ENCODE measurements at regions not wholly inside any gene's neighbourhood (a gene's known extent, or its start where the extent isn't known, plus 50 kb on each side); places are given as distances from the start of the nearest gene placed in this dataset.

- Histone ChIP-seq H3K4me3 (no peak overlapping the region), H3K27me3 (no peaks in the 10 kb centered on the region), H3K27ac (no peak overlapping the region), H3K36me3 (no peaks in the 10 kb centered on the region), H3K9me3 (no peaks in the 10 kb centered on the region), H3K4me1 (no peaks in the 10 kb centered on the region)
- DNase-seq (ENCODE audit: extremely low spot score in 2 of 2): no peak
- TF ChIP-seq POLR2AphosphoS5 (IDR thresholded peaks at IDR 0.05; ENCODE audit: insufficient read depth in 1 of 2, low read depth in 1 of 2) (no peak), CTCF (IDR thresholded peaks at IDR 0.05) (no peak), POLR2A (IDR thresholded peaks at IDR 0.05) (no peak)
- intact Hi-C loops (cut with DNase I): no loop called here
Measured at GRCh38 chr7:46622251-46622650, 701.2 kb upstream of the IGFBP3 start.

GRCh38 chr7:46619723-46620310 lies 698.7 kb upstream of the IGFBP3 start:
- no peaks in the 10 kb centered on the region for H3K36me3 ChIP-seq
- no peaks in the 10 kb centered on the region for H3K27me3 ChIP-seq
- no peak for DNase-seq (ENCODE audit: extremely low spot score in 2 of 2)
- no peaks in the 10 kb centered on the region for H3K4me1 ChIP-seq
- TF ChIP-seq CTCF (IDR thresholded peaks at IDR 0.05) (no peak), POLR2AphosphoS5 (IDR thresholded peaks at IDR 0.05; ENCODE audit: insufficient read depth in 1 of 2, low read depth in 1 of 2) (no peak), POLR2A (IDR thresholded peaks at IDR 0.05) (no peak)
- no peaks in the 10 kb centered on the region for H3K9me3 ChIP-seq
- no peak overlapping the region for H3K27ac ChIP-seq
- H3K4me3 ChIP-seq: no peak overlapping the region
- intact Hi-C loops (cut with DNase I): no loop called here

GRCh38 chr7:46616636-46617035 lies 695.6 kb upstream of the IGFBP3 start:
- H3K4me3 ChIP-seq: no peak overlapping the region
- H3K36me3 ChIP-seq: no peaks in the 10 kb centered on the region
- H3K4me1 ChIP-seq: no peaks in the 10 kb centered on the region
- no peaks in the 10 kb centered on the region for H3K27me3 ChIP-seq
- no peaks in the 10 kb centered on the region for H3K9me3 ChIP-seq
- no peak overlapping the region for H3K27ac ChIP-seq
- intact Hi-C loops (cut with DNase I): no loop called here
- DNase-seq (ENCODE audit: extremely low spot score in 2 of 2): no peak
- TF ChIP-seq POLR2A (IDR thresholded peaks at IDR 0.05) (no peak), POLR2AphosphoS5 (IDR thresholded peaks at IDR 0.05; ENCODE audit: insufficient read depth in 1 of 2, low read depth in 1 of 2) (no peak), CTCF (IDR thresholded peaks at IDR 0.05) (no peak)

GRCh38 chr7:46613551-46613950 lies 692.5 kb upstream of the IGFBP3 start:
- no peaks in the 10 kb centered on the region for H3K9me3 ChIP-seq
- H3K27ac ChIP-seq: no peak overlapping the region
- intact Hi-C loops (cut with DNase I): no loop called here
- H3K27me3 ChIP-seq: no peaks in the 10 kb centered on the region
- TF ChIP-seq POLR2A (IDR thresholded peaks at IDR 0.05) (no peak), POLR2AphosphoS5 (IDR thresholded peaks at IDR 0.05; ENCODE audit: insufficient read depth in 1 of 2, low read depth in 1 of 2) (no peak), CTCF (IDR thresholded peaks at IDR 0.05) (no peak)
- no peaks in the 10 kb centered on the region for H3K36me3 ChIP-seq
- no peak overlapping the region for H3K4me3 ChIP-seq
- DNase-seq (ENCODE audit: extremely low spot score in 2 of 2): no peak
- no peaks in the 10 kb centered on the region for H3K4me1 ChIP-seq

GRCh38 chr7:46613116-46613515 lies 692.0 kb upstream of the IGFBP3 start:
- intact Hi-C loops (cut with DNase I): no loop called here
- H3K27ac ChIP-seq: no peak overlapping the region
- H3K4me3 ChIP-seq: no peak overlapping the region
- no peaks in the 10 kb centered on the region for H3K27me3 ChIP-seq
- DNase-seq (ENCODE audit: extremely low spot score in 2 of 2): no peak
- H3K4me1 ChIP-seq: no peaks in the 10 kb centered on the region
- H3K36me3 ChIP-seq: no peaks in the 10 kb centered on the region
- TF ChIP-seq POLR2AphosphoS5 (IDR thresholded peaks at IDR 0.05; ENCODE audit: insufficient read depth in 1 of 2, low read depth in 1 of 2) (no peak), CTCF (IDR thresholded peaks at IDR 0.05) (no peak), POLR2A (IDR thresholded peaks at IDR 0.05) (no peak)
- no peaks in the 10 kb centered on the region for H3K9me3 ChIP-seq
